Heart left ventricle (tissue), 13 donors: ENCODE measurements at regions not wholly inside any gene's neighbourhood (a gene's known extent, or its start where the extent isn't known, plus 50 kb on each side); places are given as distances from the start of the nearest gene placed in this dataset.

Source experiments
- CTCF ChIP-seq, 12 donors: fragments of 200-600 bp; sonication (generic) in 4 of 12; IDR thresholded peaks; one replicate each; pipeline versions ENCODE4 v1.5.0 to v1.8.0; 2018 to 2022; ENCODE audit warnings: antibody characterized with exemption in 12 of 12, mild to moderate bottlenecking in 5 of 12
- POLR2A ChIP-seq, 2 donors: fragments of 450-650 bp; IDR thresholded peaks; one replicate each; pipeline ENCODE4 v1.6.1; 2017; ENCODE audit warnings: antibody characterized with exemption in 2 of 2, mild to moderate bottlenecking in 2 of 2, moderate library complexity in 2 of 2
- donor health status: ischemic (EF 13 %, LVEDD 7.1; RV severe dilation, severe dysfunction).
- donor health status: DM: no; HTN: yes; CAD: no.
- donor health status: DM: no; HTN: no; CAD: no.
- donor health status: ischemic (EF 25% LVEDD 6.9; RV normal size, moderate dysfunction).
- donor health status: ischemic (EF 25% LVEDD 5.7; RV mildly dilated, moderate dysfunction).
- donor health status: ischemic (EF 35%, LVEDD 5.7; RV mildly dilated, moderate dysfunction).
- donor health status: nonischemic (EF 11% LVEDD 7.7; RV severe dilation, severe dysfunction).
- donor health status: DM: yes; HTN: yes; CAD: no.
- donor health status: PGD.
- donor health status: ischemic (EF 29% LVEDD 5.4; RV normal size, mild dysfunction).
- donor health status: nonischemic (EF 23%, LVEDD 6.1; RV moderate dilation, normal function).

GRCh38 chr5:34409373-34409772 lies 246.8 kb upstream of the RAI14 start:
- TF ChIP-seq CTCF (IDR thresholded peaks at IDR 0.05), result no peak
- no peak for TF ChIP-seq POLR2A (IDR thresholded peaks at IDR 0.05)
